ENCODE measurements at regions not wholly inside any gene's neighbourhood (a gene's known extent, or its start where the extent isn't known, plus 50 kb on each side); places are given as distances from the start of the nearest gene placed in this dataset.
"Not testable (repeated sequence)": the region's sequence is repeated elsewhere in the genome, so short reads cannot be mapped to it uniquely, and the experiment has no call there.

- DNase-seq (ENCODE audit: low spot score) = no peak
Measured at GRCh38 chr3:72535772-72536171, 312.5 kb downstream of the SHQ1 start.

GRCh38 chr3:72533591-72534473, 314.4 kb downstream of the SHQ1 start:
- DNase-seq (ENCODE audit: low spot score) = no peak

- no peak for DNase-seq (ENCODE audit: low spot score)
Measured at GRCh38 chr3:72530426-72530825, 317.8 kb downstream of the SHQ1 start.

- no peak for DNase-seq (ENCODE audit: low spot score)
Measured at GRCh38 chr3:72529081-72529480, 319.2 kb downstream of the SHQ1 start.

GRCh38 chr3:72523429-72524151, 324.7 kb downstream of the SHQ1 start:
- no peak for DNase-seq (ENCODE audit: low spot score)

- DNase-seq (ENCODE audit: low spot score) = no peak
Measured at GRCh38 chr3:72520690-72521308, 327.4 kb downstream of the SHQ1 start.

GRCh38 chr3:72519946-72520604, 328.2 kb downstream of the SHQ1 start:
- DNase-seq (ENCODE audit: low spot score) = no peak

- no peak for DNase-seq (ENCODE audit: low spot score)
Measured at GRCh38 chr3:72517921-72518424, 330.3 kb downstream of the SHQ1 start.

- DNase-seq (ENCODE audit: low spot score) = no peak
Measured at GRCh38 chr3:72517336-72517735, 330.9 kb downstream of the SHQ1 start.

- DNase-seq (ENCODE audit: low spot score) = no peak
Measured at GRCh38 chr3:72516361-72516760, 331.9 kb downstream of the SHQ1 start.

GRCh38 chr3:72515941-72516340, 332.3 kb downstream of the SHQ1 start:
- DNase-seq (ENCODE audit: low spot score) = no peak

GRCh38 chr3:72515281-72515680, 333.0 kb downstream of the SHQ1 start:
- no peak for DNase-seq (ENCODE audit: low spot score)

- no peak for DNase-seq (ENCODE audit: low spot score)
Measured at GRCh38 chr3:72510247-72510646, 338.0 kb downstream of the SHQ1 start.

GRCh38 chr3:72505539-72506405, 342.5 kb downstream of the SHQ1 start:
- no peak for DNase-seq (ENCODE audit: low spot score)

- DNase-seq (ENCODE audit: low spot score) = not testable (repeated sequence)
Measured at GRCh38 chr3:72497501-72497900, 350.7 kb downstream of the SHQ1 start.

- DNase-seq (ENCODE audit: low spot score) = no peak
Measured at GRCh38 chr3:72496051-72496670, 352.1 kb downstream of the SHQ1 start.

GRCh38 chr3:72494626-72495025, 353.6 kb downstream of the SHQ1 start:
- no peak for DNase-seq (ENCODE audit: low spot score)

- DNase-seq (ENCODE audit: low spot score) = no peak
Measured at GRCh38 chr3:72494130-72494529, 354.1 kb downstream of the SHQ1 start.

GRCh38 chr3:72492240-72492639, 356.0 kb downstream of the SHQ1 start:
- DNase-seq (ENCODE audit: low spot score) = no peak

GRCh38 chr3:72490688-72491435, 357.4 kb downstream of the SHQ1 start:
- DNase-seq (ENCODE audit: low spot score) = no peak

Measured in HuH-7.5 (cell line).